HUES48 (cell line): ENCODE measurements at regions not wholly inside any gene's neighbourhood (a gene's known extent, or its start where the extent isn't known, plus 50 kb on each side); places are given as distances from the start of the nearest gene placed in this dataset.
"Not testable (repeated sequence)": the region's sequence is repeated elsewhere in the genome, so short reads cannot be mapped to it uniquely, and the experiment has no call there.

Experiments
- H3K27ac ChIP-seq: one replicate; pipeline ENCODE4 v1.7.0; 2013; ENCODE audit warnings: low read depth, low read length, inconsistent platforms
- H3K27me3 ChIP-seq: 2 replicates; pipeline ENCODE4 v1.6.1; 2013; ENCODE audit warnings: mild to moderate bottlenecking, low read length; ENCODE audit not compliant: control insufficient read depth, insufficient read depth
- H3K36me3 ChIP-seq: 2 replicates; pipeline ENCODE4 v1.6.1; 2013; ENCODE audit warnings: low read length; ENCODE audit not compliant: control insufficient read depth, insufficient read depth
- H3K4me1 ChIP-seq: 2 replicates; pipeline ENCODE4 v1.6.1; 2013; ENCODE audit warnings: mild to moderate bottlenecking, low read length; ENCODE audit not compliant: control insufficient read depth, insufficient read depth
- H3K4me3 ChIP-seq: 2 replicates; pipeline ENCODE4 v1.5.1; 2013; ENCODE audit warnings: mild to moderate bottlenecking, low read depth, low read length
- H3K9ac ChIP-seq: 2 replicates; pipeline ENCODE4 v1.6.1; 2013; ENCODE audit warnings: mild to moderate bottlenecking, low read depth, low read length, moderate library complexity
- H3K9me3 ChIP-seq: 2 replicates; pipeline ENCODE4 v1.6.1; 2013; ENCODE audit warnings: low read length; ENCODE audit not compliant: control insufficient read depth, insufficient read depth

- no peak overlapping the region for H3K4me3 ChIP-seq
- peaks cover 9% of the 10 kb centered on the region for H3K4me1 ChIP-seq
- no peak overlapping the region for H3K27ac ChIP-seq
- H3K9ac ChIP-seq: no peak overlapping the region
- H3K27me3 ChIP-seq: no peaks in the 10 kb centered on the region
- peaks cover 15% of the 10 kb centered on the region for H3K9me3 ChIP-seq
- H3K36me3 ChIP-seq: no peaks in the 10 kb centered on the region
These were observed 113.2 kb upstream of the ZNF827 start for GRCh38 chr4:146051728-146052391.

GRCh38 chr4:146051223-146051622 lies 112.6 kb upstream of the ZNF827 start:
- H3K4me3 ChIP-seq: no peak overlapping the region
- H3K36me3 ChIP-seq: no peaks in the 10 kb centered on the region
- H3K27ac ChIP-seq: no peak overlapping the region
- H3K27me3 ChIP-seq: no peaks in the 10 kb centered on the region
- peaks cover 15% of the 10 kb centered on the region for H3K9me3 ChIP-seq
- no peak overlapping the region for H3K9ac ChIP-seq
- H3K4me1 ChIP-seq: peaks cover 9% of the 10 kb centered on the region

GRCh38 chr4:146049802-146050201 lies 111.2 kb upstream of the ZNF827 start:
- H3K27ac ChIP-seq: no peak overlapping the region
- H3K27me3 ChIP-seq: no peaks in the 10 kb centered on the region
- H3K9me3 ChIP-seq: peaks cover 15% of the 10 kb centered on the region
- no peaks in the 10 kb centered on the region for H3K36me3 ChIP-seq
- H3K4me1 ChIP-seq: peaks cover 9% of the 10 kb centered on the region
- no peak overlapping the region for H3K9ac ChIP-seq
- H3K4me3 ChIP-seq: no peak overlapping the region

GRCh38 chr4:146047768-146048167 lies 109.1 kb upstream of the ZNF827 start:
- peaks cover 15% of the 10 kb centered on the region for H3K9me3 ChIP-seq
- not testable (repeated sequence) for H3K36me3 ChIP-seq, H3K4me1 ChIP-seq, H3K27me3 ChIP-seq, H3K9ac ChIP-seq, H3K4me3 ChIP-seq, H3K27ac ChIP-seq

- H3K9me3 ChIP-seq: no peaks in the 10 kb centered on the region
These were observed 102.7 kb upstream of the ZNF827 start for GRCh38 chr4:146041139-146042004.

GRCh38 chr4:146040623-146041022 lies 102.0 kb upstream of the ZNF827 start:
- no peak overlapping the region for H3K27ac ChIP-seq
- no peaks in the 10 kb centered on the region for H3K36me3 ChIP-seq
- no peak overlapping the region for H3K4me3 ChIP-seq
- H3K27me3 ChIP-seq: no peaks in the 10 kb centered on the region
- H3K9me3 ChIP-seq: no peaks in the 10 kb centered on the region
- H3K9ac ChIP-seq: no peak overlapping the region
- H3K4me1 ChIP-seq: no peaks in the 10 kb centered on the region

More at GRCh38 chr4:146041139-146042004, 102.7 kb upstream of the ZNF827 start:
- Histone ChIP-seq H3K36me3 (no peaks in the 10 kb centered on the region), H3K27me3 (no peaks in the 10 kb centered on the region), H3K4me3 (no peak overlapping the region), H3K4me1 (no peaks in the 10 kb centered on the region), H3K9ac (no peak overlapping the region), H3K27ac (no peak overlapping the region)

- no peaks in the 10 kb centered on the region for H3K9me3 ChIP-seq
- no peak overlapping the region for H3K9ac ChIP-seq
- peaks cover 32% of the 10 kb centered on the region for H3K4me1 ChIP-seq
- H3K36me3 ChIP-seq: no peaks in the 10 kb centered on the region
- no peak overlapping the region for H3K4me3 ChIP-seq
- H3K27me3 ChIP-seq: no peaks in the 10 kb centered on the region
- no peak overlapping the region for H3K27ac ChIP-seq
These were observed 94.5 kb upstream of the ZNF827 start for GRCh38 chr4:146033149-146033548.

GRCh38 chr4:146032234-146032860 lies 93.7 kb upstream of the ZNF827 start:
- H3K4me3 ChIP-seq: no peak overlapping the region
- H3K27me3 ChIP-seq: no peaks in the 10 kb centered on the region
- no peak overlapping the region for H3K27ac ChIP-seq
- no peaks in the 10 kb centered on the region for H3K9me3 ChIP-seq
- H3K9ac ChIP-seq: no peak overlapping the region
- no peaks in the 10 kb centered on the region for H3K36me3 ChIP-seq
- peaks cover 32% of the 10 kb centered on the region for H3K4me1 ChIP-seq

GRCh38 chr4:146029939-146030710 lies 91.5 kb upstream of the ZNF827 start:
- Histone ChIP-seq H3K4me3 (no peak overlapping the region), H3K4me1 (peaks cover 32% of the 10 kb centered on the region), H3K27ac (peak overlapping the region; percentile 57), H3K36me3 (no peaks in the 10 kb centered on the region), H3K9ac (no peak overlapping the region; the same call in 1 of the 2 replicates), H3K27me3 (no peaks in the 10 kb centered on the region), H3K9me3 (no peaks in the 10 kb centered on the region)

- Histone ChIP-seq H3K9me3 (no peaks in the 10 kb centered on the region), H3K27me3 (no peaks in the 10 kb centered on the region), H3K36me3 (no peaks in the 10 kb centered on the region), H3K4me3 (no peak overlapping the region), H3K4me1 (peaks cover 32% of the 10 kb centered on the region), H3K9ac (no peak overlapping the region), H3K27ac (no peak overlapping the region)
These were observed 90.5 kb upstream of the ZNF827 start for GRCh38 chr4:146029147-146029546.
